ENCODE measurements at regions not wholly inside any gene's neighbourhood (a gene's known extent, or its start where the extent isn't known, plus 50 kb on each side); places are given as distances from the start of the nearest gene placed in this dataset.

GRCh38 chr18:73318739-73319479 lies 451.1 kb upstream of the NETO1 start:
- no peak for TF ChIP-seq POLR2A (IDR thresholded peaks at IDR 0.05)
- TF ChIP-seq CTCF (IDR thresholded peaks at IDR 0.05), result no peak
- no peak for TF ChIP-seq POLR2AphosphoS5 (IDR thresholded peaks at IDR 0.05)
- no peak for TF ChIP-seq EP300 (IDR thresholded peaks at IDR 0.05)
